GM21723 (cell line): ENCODE measurements at regions not wholly inside any gene's neighbourhood (a gene's known extent, or its start where the extent isn't known, plus 50 kb on each side); places are given as distances from the start of the nearest gene placed in this dataset.

Experiments used
- ATAC-seq: cut with Tn5 transposase; IDR thresholded peaks from one replicate; pipeline ENCODE4 v1.9.1; 2021; ENCODE audit warnings: mild to moderate bottlenecking, moderate library complexity; ENCODE audit not compliant: unreplicated experiment

GRCh38 chr2:53275743-53276142 is 491.9 kb upstream of the CHAC2 start:
- ATAC-seq = no peak

- no peak for ATAC-seq
These were observed 499.0 kb upstream of the CHAC2 start for GRCh38 chr2:53268626-53269025.

- ATAC-seq = no peak
These were observed 499.5 kb upstream of the CHAC2 start for GRCh38 chr2:53268086-53268485.

GRCh38 chr2:53265544-53266299 is 501.9 kb upstream of the CHAC2 start:
- no peak for ATAC-seq

- ATAC-seq = no peak
These were observed 507.0 kb upstream of the CHAC2 start for GRCh38 chr2:53260568-53260967.

- ATAC-seq = no peak
These were observed 508.1 kb upstream of the CHAC2 start for GRCh38 chr2:53259395-53260009.

- ATAC-seq = no peak
These were observed 510.3 kb upstream of the CHAC2 start for GRCh38 chr2:53257287-53257686.

- ATAC-seq = no peak
These were observed 514.4 kb upstream of the CHAC2 start for GRCh38 chr2:53253244-53253643.

GRCh38 chr2:53252115-53252514 is 515.5 kb upstream of the CHAC2 start:
- ATAC-seq = no peak

- ATAC-seq = no peak
These were observed 519.5 kb upstream of the CHAC2 start for GRCh38 chr2:53247956-53248735.

GRCh38 chr2:53243430-53243829 is 524.2 kb upstream of the CHAC2 start:
- no peak for ATAC-seq

- no peak for ATAC-seq
These were observed 525.5 kb upstream of the CHAC2 start for GRCh38 chr2:53242090-53242489.

GRCh38 chr2:53235836-53236582 is 531.6 kb upstream of the CHAC2 start:
- no peak for ATAC-seq

GRCh38 chr2:53234548-53234903 is 533.1 kb upstream of the CHAC2 start:
- ATAC-seq = no peak

- no peak for ATAC-seq
These were observed 533.7 kb upstream of the CHAC2 start for GRCh38 chr2:53233759-53234547.

GRCh38 chr2:53231908-53232307 is 535.7 kb upstream of the CHAC2 start:
- no peak for ATAC-seq

GRCh38 chr2:53230691-53231090 is 536.9 kb upstream of the CHAC2 start:
- ATAC-seq = no peak

- no peak for ATAC-seq
These were observed 540.1 kb upstream of the CHAC2 start for GRCh38 chr2:53227535-53227934.

- no peak for ATAC-seq
These were observed 546.6 kb upstream of the CHAC2 start for GRCh38 chr2:53220969-53221368.

GRCh38 chr2:53217250-53217649 is 550.4 kb upstream of the CHAC2 start:
- no peak for ATAC-seq
